ENCODE measurements at regions not wholly inside any gene's neighbourhood (a gene's known extent, or its start where the extent isn't known, plus 50 kb on each side); places are given as distances from the start of the nearest gene placed in this dataset.

DNA sequence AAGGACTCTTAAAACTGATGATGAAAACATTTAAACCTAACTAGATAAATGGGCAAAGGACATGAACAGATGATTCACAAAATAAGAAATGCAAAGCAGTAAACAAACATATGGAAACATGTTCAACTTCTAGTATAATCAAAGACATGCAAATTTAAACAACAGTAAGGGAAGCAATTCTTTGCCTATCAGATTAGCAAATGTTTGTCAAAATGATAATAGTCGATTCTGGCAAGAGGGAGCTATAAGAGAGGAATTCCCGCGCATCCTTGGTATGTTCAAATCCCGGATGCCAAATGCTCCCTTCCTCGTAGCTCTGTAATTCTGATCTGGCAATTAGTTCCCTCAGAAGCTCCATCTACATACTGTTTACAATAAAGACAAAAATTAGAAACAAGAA lies 320.5 kb downstream of the PHKB start:
- H3K27ac ChIP-seq, result no peak overlapping the region
- H3K4me3 ChIP-seq, result no peak overlapping the region
- no peak for ATAC-seq
- no peak for DNase-seq
- H3K36me3 ChIP-seq, result no peaks in the 10 kb centered on the region
- no peaks in the 10 kb centered on the region for H3K27me3 ChIP-seq
- no peaks in the 10 kb centered on the region for H3K9me3 ChIP-seq
- intact Hi-C loops (cut with DNase I), result no loop called here
- TF ChIP-seq, protein P1, sequence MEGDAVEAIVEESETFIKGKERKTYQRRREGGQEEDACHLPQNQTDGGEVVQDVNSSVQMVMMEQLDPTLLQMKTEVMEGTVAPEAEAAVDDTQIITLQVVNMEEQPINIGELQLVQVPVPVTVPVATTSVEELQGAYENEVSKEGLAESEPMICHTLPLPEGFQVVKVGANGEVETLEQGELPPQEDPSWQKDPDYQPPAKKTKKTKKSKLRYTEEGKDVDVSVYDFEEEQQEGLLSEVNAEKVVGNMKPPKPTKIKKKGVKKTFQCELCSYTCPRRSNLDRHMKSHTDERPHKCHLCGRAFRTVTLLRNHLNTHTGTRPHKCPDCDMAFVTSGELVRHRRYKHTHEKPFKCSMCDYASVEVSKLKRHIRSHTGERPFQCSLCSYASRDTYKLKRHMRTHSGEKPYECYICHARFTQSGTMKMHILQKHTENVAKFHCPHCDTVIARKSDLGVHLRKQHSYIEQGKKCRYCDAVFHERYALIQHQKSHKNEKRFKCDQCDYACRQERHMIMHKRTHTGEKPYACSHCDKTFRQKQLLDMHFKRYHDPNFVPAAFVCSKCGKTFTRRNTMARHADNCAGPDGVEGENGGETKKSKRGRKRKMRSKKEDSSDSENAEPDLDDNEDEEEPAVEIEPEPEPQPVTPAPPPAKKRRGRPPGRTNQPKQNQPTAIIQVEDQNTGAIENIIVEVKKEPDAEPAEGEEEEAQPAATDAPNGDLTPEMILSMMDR (IDR thresholded peaks at IDR 0.05), result no peak
- H3K4me1 ChIP-seq, result peaks cover 6% of the 10 kb centered on the region

DNA sequence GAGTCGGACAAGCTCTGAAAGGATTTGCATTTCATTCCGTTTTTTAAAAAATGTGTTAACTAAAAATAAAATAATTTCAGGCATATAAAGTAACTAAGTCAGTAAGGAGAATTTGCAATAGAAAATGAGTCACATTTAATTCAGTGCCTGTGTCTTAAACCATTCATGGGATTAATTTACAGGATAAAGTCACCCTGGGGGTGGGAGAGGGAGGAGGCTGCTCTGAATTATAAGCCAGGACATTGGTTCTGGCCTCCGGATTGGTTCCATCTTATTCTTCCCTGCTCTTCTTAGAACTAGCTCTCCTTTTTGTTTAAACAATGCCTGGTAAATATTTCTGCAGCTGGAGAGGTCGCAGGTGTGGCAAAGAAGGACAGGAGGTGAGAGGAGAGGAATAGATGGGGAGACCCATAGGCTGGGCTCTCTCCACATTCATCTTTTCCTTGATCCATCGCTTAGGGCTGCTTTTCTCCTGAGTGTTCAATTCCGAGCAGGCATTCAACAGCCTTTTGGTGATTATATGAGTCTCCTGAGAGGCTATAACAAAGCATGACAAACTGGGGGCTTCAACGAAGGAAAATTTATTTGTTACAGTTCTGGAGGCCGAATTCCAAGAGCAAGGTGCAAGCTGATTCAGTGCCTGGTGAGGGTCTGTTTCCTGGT lies 319.2 kb downstream of the PHKB start:
- H3K9me3 ChIP-seq, result no peaks in the 10 kb centered on the region
- H3K4me3 ChIP-seq, result no peak overlapping the region
- ATAC-seq, result no peak
- peaks cover 6% of the 10 kb centered on the region for H3K4me1 ChIP-seq
- TF ChIP-seq, protein P1 (IDR thresholded peaks at IDR 0.05), result no peak
- no peaks in the 10 kb centered on the region for H3K27me3 ChIP-seq
- H3K27ac ChIP-seq, result no peak overlapping the region
- no peak for DNase-seq
- H3K36me3 ChIP-seq, result no peaks in the 10 kb centered on the region
- intact Hi-C loops (cut with DNase I), result no loop called here

DNA sequence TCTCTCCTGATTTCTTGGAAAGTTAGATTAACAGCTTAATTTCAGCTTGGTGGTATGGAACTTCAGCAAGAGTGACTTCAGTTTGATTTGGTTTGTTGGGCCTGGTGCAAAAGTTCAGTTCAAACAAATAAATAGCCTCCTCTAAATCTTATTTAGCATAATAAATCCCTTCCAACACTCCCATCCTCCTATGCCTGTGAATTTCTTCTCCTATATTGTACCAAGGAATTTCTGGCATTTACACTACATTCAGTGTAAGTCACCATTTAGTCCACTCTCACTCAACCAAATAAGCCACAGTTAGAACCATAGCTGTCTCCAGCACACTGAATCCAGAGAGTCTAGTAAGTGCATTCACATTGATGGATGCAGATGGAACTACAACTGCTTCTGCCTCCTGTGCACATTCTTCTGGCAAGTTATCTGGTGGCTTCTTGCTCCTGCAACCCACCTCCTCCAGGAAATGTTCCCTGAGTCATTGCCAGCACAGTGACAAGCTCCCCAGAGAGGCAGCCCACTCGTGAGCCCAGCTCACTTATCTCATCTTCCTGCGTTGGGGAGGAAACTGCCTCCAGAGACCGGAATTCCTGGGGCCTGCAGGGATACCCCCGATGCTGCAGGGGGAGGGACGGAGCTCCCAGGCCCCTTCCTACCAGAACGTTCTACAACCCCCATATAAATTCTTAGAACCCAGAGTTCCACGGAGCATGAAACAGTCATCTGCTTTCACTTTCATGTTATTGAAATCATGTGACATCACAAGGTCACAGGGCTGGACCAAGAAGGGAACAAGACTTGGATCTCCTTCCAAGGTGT lies 318.3 kb downstream of the PHKB start:
- H3K4me1 ChIP-seq, result peaks cover 6% of the 10 kb centered on the region
- H3K9me3 ChIP-seq, result no peaks in the 10 kb centered on the region
- no peak for DNase-seq
- H3K4me3 ChIP-seq, result peak overlapping the region; percentile 34
- peak; percentile 42 for ATAC-seq
- H3K36me3 ChIP-seq, result no peaks in the 10 kb centered on the region
- H3K27ac ChIP-seq, result peak overlapping the region; percentile 32
- intact Hi-C loops (cut with DNase I), result no loop called here
- no peaks in the 10 kb centered on the region for H3K27me3 ChIP-seq
- TF ChIP-seq, protein P1 (IDR thresholded peaks at IDR 0.05), result no peak

DNA sequence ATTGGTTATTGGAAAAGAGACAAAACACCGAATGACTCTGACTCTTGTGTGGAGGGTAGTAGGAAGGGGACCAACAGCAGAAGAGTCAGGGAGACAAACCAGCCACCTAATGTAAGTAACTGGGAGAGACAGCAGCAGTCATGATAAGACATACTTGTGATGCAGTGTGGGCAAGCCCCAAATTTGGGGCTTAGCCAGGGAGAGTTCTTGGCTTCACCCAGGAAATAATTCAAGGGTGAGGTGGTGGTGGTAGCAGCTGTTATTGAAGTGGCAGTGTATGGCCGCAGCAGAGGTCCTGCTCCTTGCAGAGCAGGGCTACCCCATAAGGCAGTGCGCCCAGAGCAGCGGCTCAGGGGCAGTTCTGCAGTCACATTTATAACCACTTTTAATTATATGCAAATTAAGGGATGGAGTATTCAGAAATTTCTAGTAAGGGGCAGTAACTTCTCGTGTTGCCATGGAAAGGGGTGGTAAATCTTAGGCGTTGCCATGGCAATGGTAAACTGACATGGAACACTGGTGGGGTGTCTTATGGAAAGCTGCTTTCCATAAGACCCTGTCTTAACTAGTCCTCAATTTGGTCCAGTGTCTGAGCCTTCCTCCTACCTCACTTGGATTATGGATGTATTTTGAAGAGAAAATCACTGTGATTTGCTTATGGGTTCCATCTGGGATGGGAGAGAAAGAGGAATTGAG lies 317.1 kb downstream of the PHKB start:
- intact Hi-C loops (cut with DNase I), result no loop called here
- TF ChIP-seq, protein P1 (IDR thresholded peaks at IDR 0.05), result no peak
- DNase-seq, result no peak

DNA sequence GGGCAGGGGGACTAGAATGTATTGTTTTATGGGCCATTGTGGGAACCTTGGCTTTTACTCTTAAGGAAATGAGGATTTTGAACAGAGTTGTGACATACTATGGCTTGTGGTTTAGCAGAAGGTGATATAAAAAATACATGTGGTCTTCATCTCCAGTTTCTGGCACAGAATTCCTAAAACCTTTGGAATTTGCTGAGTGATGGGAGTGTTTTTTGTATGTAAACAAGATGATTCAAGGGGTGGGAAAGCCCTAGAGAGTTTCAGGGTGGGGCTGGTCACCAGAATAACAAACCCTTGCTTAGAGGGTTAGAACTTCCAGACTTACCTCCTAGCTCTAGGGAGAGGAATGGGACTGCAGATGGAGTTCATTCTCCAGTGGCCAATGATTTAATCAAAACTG lies 316.1 kb downstream of the PHKB start:
- Histone ChIP-seq H3K4me1 (peaks cover 6% of the 10 kb centered on the region), H3K27ac (no peak overlapping the region), H3K4me3 (no peak overlapping the region), H3K27me3 (no peaks in the 10 kb centered on the region), H3K36me3 (no peaks in the 10 kb centered on the region), H3K9me3 (no peaks in the 10 kb centered on the region)
- ATAC-seq (no peak), DNase-seq (no peak)
- intact Hi-C loops (cut with DNase I), result no loop called here
- TF ChIP-seq, protein P1 (IDR thresholded peaks at IDR 0.05), result no peak

More for the DNA sequence above, 317.1 kb downstream of the PHKB start:
- Histone ChIP-seq H3K9me3 (no peaks in the 10 kb centered on the region), H3K4me3 (no peak overlapping the region), H3K27me3 (no peaks in the 10 kb centered on the region), H3K4me1 (peaks cover 6% of the 10 kb centered on the region), H3K36me3 (no peaks in the 10 kb centered on the region), H3K27ac (no peak overlapping the region)
- ATAC-seq, result no peak
